B cell (primary cell): ENCODE measurements at regions not wholly inside any gene's neighbourhood (a gene's known extent, or its start where the extent isn't known, plus 50 kb on each side); places are given as distances from the start of the nearest gene placed in this dataset.

Experiments
- ATAC-seq: fragments of 200-7000 bp; cut with Tn5 transposase; one replicate; pipeline ENCODE4 v1.10.0; 2021; ENCODE audit warnings: low read depth, mild to moderate bottlenecking, moderate number of reproducible peaks, moderate library complexity
- CTCF ChIA-PET: fragments of 350-600 bp; sonication (Branson Sonifier 250); formaldehyde crosslinking; loops from one replicate; lab custom pipeline; 2021; ENCODE audit warnings: antibody characterized with exemption, inconsistent platforms; lab: Charles Lee
- POLR2A ChIA-PET: fragments of 350-600 bp; sonication (Branson Sonifier 250); formaldehyde crosslinking; loops from one replicate; lab custom pipeline; 2021; ENCODE audit warnings: antibody characterized with exemption; lab: Charles Lee
- DNase-seq: peaks from one replicate; pipeline ENCODE4 v3.0.0; 2013
- H2AFZ ChIP-seq: 2 replicates; pipeline ENCODE4 v1.6.1; 2012; ENCODE audit warnings: mild to moderate bottlenecking, low read depth, low read length; ENCODE audit not compliant: insufficient read depth, poor library complexity, severe bottlenecking
- H3K27ac ChIP-seq, 2 donors: 1 replicate in 1 of 2; 2 replicates in 1 of 2; pipeline ENCODE4 v1.5.1; 2012 to 2013; ENCODE audit warnings: low read length in 2 of 2, mild to moderate bottlenecking in 2 of 2, moderate library complexity in 1 of 2
- H3K27me3 ChIP-seq, 4 experiments: fragments of 200-600 bp in 1 of 4; sonication (generic) in 1 of 4; replicated peaks in 1 of 4; 1 replicate in 2 of 4; 2 replicates in 2 of 4; pipeline versions ENCODE4 v1.6.1 to v1.7.0; 2013 to 2016; ENCODE audit warnings: low read length in 3 of 4, mild to moderate bottlenecking in 2 of 4, mixed read lengths in 1 of 4, moderate library complexity in 1 of 4; ENCODE audit not compliant: insufficient read depth in 4 of 4, control insufficient read depth in 3 of 4; ENCODE audit errors: control extremely low read depth in 1 of 4
- H3K36me3 ChIP-seq, 2 experiments: replicated peaks in 1 of 2; 1 replicate in 1 of 2; 2 replicates in 1 of 2; pipeline versions ENCODE4 v1.6.1 to v1.7.1; 2013; ENCODE audit warnings: low read length in 1 of 2; ENCODE audit not compliant: insufficient read depth in 2 of 2, control insufficient read depth in 1 of 2; ENCODE audit errors: control extremely low read depth in 1 of 2, extremely low read depth in 1 of 2
- H3K4me1 ChIP-seq, 2 donors: fragments of 200-600 bp in 1 of 2; sonication (generic) in 1 of 2; 1 replicate in 1 of 2; 2 replicates in 1 of 2; pipeline versions ENCODE4 v1.5.1 to v1.6.1; 2013 to 2017; ENCODE audit warnings: low read length in 2 of 2; ENCODE audit not compliant: control insufficient read depth in 2 of 2, insufficient read depth in 2 of 2
- H3K4me2 ChIP-seq: replicated peaks from 2 replicates; pipeline ENCODE3; 2012; ENCODE audit warnings: mild to moderate bottlenecking, low read depth, low read length; ENCODE audit not compliant: poor library complexity, severe bottlenecking
- H3K4me3 ChIP-seq, 5 experiments: fragments of 200-600 bp in 1 of 5; sonication (generic) in 1 of 5; 1 replicate in 3 of 5; 2 replicates in 2 of 5; pipeline versions ENCODE4 v1.5.1 to v1.7.0; 2011 to 2016; ENCODE audit warnings: low read length in 4 of 5, mild to moderate bottlenecking in 4 of 5, low read depth in 2 of 5, control low read depth in 1 of 5, moderate library complexity in 1 of 5; ENCODE audit not compliant: insufficient read depth in 1 of 5; ENCODE audit errors: control extremely low read depth in 1 of 5, extremely low read depth in 1 of 5
- H3K79me2 ChIP-seq: fragments of 200-600 bp; sonication (generic); one replicate; pipeline ENCODE4 v1.6.0; 2016; ENCODE audit warnings: low read length; ENCODE audit not compliant: control insufficient read depth, insufficient read depth
- H3K9ac ChIP-seq: fragments of 200-600 bp; sonication (generic); 2 replicates; pipeline ENCODE4 v1.6.1; 2017; ENCODE audit warnings: mild to moderate bottlenecking, low read length, moderate library complexity
- H3K9me3 ChIP-seq, 3 donors: one replicate each; pipeline versions ENCODE4 v1.6.1 to v1.7.1; 2013; ENCODE audit warnings: low read length in 2 of 3; ENCODE audit not compliant: control insufficient read depth in 2 of 3, insufficient read depth in 1 of 3; ENCODE audit errors: control extremely low read depth in 1 of 3
- H4K20me1 ChIP-seq: 2 replicates; pipeline ENCODE4 v1.6.0; 2012; ENCODE audit warnings: mild to moderate bottlenecking, low read length; ENCODE audit not compliant: insufficient read depth, control insufficient read depth, poor library complexity, severe bottlenecking
- H3K27ac Mint-ChIP-seq: one replicate; pipeline ENCODE4 v1.8.0; 2021; ENCODE audit warnings: mixed read lengths
- H3K27me3 Mint-ChIP-seq: one replicate; pipeline ENCODE4 v1.8.0; 2021; ENCODE audit warnings: mixed read lengths
- H3K4me1 Mint-ChIP-seq: one replicate; pipeline ENCODE4 v1.8.0; 2021; ENCODE audit warnings: mixed read lengths
- H3K4me3 Mint-ChIP-seq: one replicate; pipeline ENCODE4 v1.8.0; 2021; ENCODE audit warnings: mixed read lengths
- H3K9me3 Mint-ChIP-seq: one replicate; pipeline ENCODE4 v1.8.0; 2022; ENCODE audit warnings: mixed read lengths; ENCODE audit not compliant: insufficient read depth
- EZH2 ChIP-seq: IDR thresholded peaks from 2 replicates; pipeline ENCODE4 v1.6.1; 2012; ENCODE audit warnings: borderline replicate concordance, low read depth, mild to moderate bottlenecking, moderate library complexity, low read length; ENCODE audit not compliant: insufficient read depth, poor library complexity, severe bottlenecking
- WGBS: methylation state at CpG from one replicate; pipeline ENCODE4 v1.1.5; 2013; ENCODE audit warnings: missing lambda C conversion rate; ENCODE audit not compliant: insufficient coverage; 5-methylcytosine and 5-hydroxymethylcytosine counted together
- intact Hi-C: fragments of 100-400 bp; cut with micrococcal nuclease; formaldehyde crosslinking; loops from one replicate; pipeline ENCODE4 v1.10.0; 2022
- TF ChIP-seq, protein P1 (sequence below): fragments of 200-600 bp; IDR thresholded peaks from one replicate; pipeline ENCODE4 v1.8.0; 2022; ENCODE audit warnings: antibody characterized with exemption, mild to moderate bottlenecking

DNA sequence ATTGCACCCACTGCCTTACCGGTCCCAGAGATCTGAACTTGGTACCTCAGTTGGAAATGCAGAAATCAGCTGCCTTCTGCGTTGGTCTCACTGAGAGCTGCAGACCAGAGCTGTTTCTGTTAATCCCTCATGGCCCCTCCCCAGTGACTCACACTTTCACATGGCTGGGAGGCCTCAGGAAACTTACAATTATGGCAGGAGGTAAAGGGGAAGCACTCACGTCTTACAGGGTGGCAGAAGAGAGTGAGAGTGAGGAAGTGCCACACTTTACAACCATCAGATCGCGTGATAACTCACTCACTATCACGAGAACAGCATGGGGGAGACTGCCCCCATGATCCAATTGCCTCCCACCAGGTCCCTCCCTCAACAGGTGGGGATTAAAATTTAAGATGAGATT lies 648.5 kb downstream of the MTRR start:
- POLR2A ChIA-PET, result no interaction called here
- ATAC-seq, result no peak

DNA sequence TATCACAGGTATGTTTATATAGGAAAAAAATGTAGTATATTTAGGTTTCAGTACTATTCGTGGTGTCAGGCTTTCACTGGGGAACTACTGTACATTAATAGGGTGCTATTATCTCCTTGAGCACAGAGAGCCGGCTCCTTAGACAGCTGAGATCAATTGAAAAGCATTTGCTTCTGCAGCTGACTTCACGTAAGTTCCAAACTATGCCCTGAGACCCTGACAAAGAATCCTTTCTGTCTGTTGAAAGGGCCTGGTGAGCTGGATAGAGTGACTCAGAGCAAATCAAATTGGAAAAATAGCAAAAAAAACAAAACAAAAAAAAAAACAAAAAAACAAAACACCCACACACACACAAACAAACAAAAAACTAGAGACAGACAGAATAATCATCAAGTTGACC lies 652.0 kb downstream of the MTRR start:
- ChIA-PET CTCF (no interaction called here), POLR2A (no interaction called here)
- DNase-seq (no peak), ATAC-seq (no peak)
- TF ChIP-seq, protein P1, sequence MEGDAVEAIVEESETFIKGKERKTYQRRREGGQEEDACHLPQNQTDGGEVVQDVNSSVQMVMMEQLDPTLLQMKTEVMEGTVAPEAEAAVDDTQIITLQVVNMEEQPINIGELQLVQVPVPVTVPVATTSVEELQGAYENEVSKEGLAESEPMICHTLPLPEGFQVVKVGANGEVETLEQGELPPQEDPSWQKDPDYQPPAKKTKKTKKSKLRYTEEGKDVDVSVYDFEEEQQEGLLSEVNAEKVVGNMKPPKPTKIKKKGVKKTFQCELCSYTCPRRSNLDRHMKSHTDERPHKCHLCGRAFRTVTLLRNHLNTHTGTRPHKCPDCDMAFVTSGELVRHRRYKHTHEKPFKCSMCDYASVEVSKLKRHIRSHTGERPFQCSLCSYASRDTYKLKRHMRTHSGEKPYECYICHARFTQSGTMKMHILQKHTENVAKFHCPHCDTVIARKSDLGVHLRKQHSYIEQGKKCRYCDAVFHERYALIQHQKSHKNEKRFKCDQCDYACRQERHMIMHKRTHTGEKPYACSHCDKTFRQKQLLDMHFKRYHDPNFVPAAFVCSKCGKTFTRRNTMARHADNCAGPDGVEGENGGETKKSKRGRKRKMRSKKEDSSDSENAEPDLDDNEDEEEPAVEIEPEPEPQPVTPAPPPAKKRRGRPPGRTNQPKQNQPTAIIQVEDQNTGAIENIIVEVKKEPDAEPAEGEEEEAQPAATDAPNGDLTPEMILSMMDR, result no peak
- no peak for TF ChIP-seq EZH2
- no peak overlapping the region for H2AFZ ChIP-seq
- H3K27me3 ChIP-seq, result no peaks in the 10 kb centered on the region
- H3K27ac ChIP-seq, result no peak overlapping the region
- intact Hi-C loops, result no loop called here
- Mint-ChIP-seq H3K4me1 (no peaks in the 10 kb centered on the region), H3K27ac (no peak overlapping the region), H3K4me3 (no peak overlapping the region), H3K27me3 (no peaks in the 10 kb centered on the region), H3K9me3 (no peaks in the 10 kb centered on the region)
- H3K9me3 ChIP-seq, result no peaks in the 10 kb centered on the region
- no peak overlapping the region for H3K4me3 ChIP-seq
- H3K36me3 ChIP-seq, result no peaks in the 10 kb centered on the region
- no peaks in the 10 kb centered on the region for H4K20me1 ChIP-seq
- no peak overlapping the region for H3K4me2 ChIP-seq
- H3K79me2 ChIP-seq, result no peaks in the 10 kb centered on the region
- H3K9ac ChIP-seq, result no peak overlapping the region
- no peaks in the 10 kb centered on the region for H3K4me1 ChIP-seq
- WGBS, result no CpG with 5 or more reads among the region's 3 CpGs

More for the DNA sequence above, 648.5 kb downstream of the MTRR start:
- Mint-ChIP-seq H3K4me1 (no peaks in the 10 kb centered on the region), H3K9me3 (peaks cover 3% of the 10 kb centered on the region), H3K27ac (no peak overlapping the region), H3K27me3 (no peaks in the 10 kb centered on the region), H3K4me3 (no peak overlapping the region)
- 85% methylated on average over 2 of the region's 6 CpGs for WGBS
- Histone ChIP-seq H3K27me3 (no peaks in the 10 kb centered on the region), H3K27ac (no peak overlapping the region), H3K9ac (no peak overlapping the region), H4K20me1 (no peaks in the 10 kb centered on the region), H2AFZ (no peak overlapping the region), H3K4me1 (no peaks in the 10 kb centered on the region), H3K4me2 (no peak overlapping the region), H3K9me3 (no peaks in the 10 kb centered on the region), H3K4me3 (no peak overlapping the region), H3K79me2 (no peaks in the 10 kb centered on the region), H3K36me3 (no peaks in the 10 kb centered on the region)
- DNase-seq, result no peak
- TF ChIP-seq EZH2, result no peak
- TF ChIP-seq, protein P1, result no peak
- intact Hi-C loops, result no loop called here
- CTCF ChIA-PET, result no interaction called here
